H9 (cell line): ENCODE measurements at regions not wholly inside any gene's neighbourhood (a gene's known extent, or its start where the extent isn't known, plus 50 kb on each side); places are given as distances from the start of the nearest gene placed in this dataset.

ENCODE experiments used
- DNase-seq: peaks from one replicate; pipeline ENCODE4 v3.0.0-alpha.2; 2017
- H2AFZ ChIP-seq: one replicate; pipeline ENCODE4 v1.6.1; 2013; ENCODE audit warnings: mild to moderate bottlenecking, low read length, control low read depth, moderate library complexity
- H2AK5ac ChIP-seq: 2 replicates; pipeline ENCODE4 v1.6.1; 2013; ENCODE audit warnings: low read length, control low read depth, mixed read lengths; ENCODE audit not compliant: insufficient read length
- H2BK120ac ChIP-seq: one replicate; pipeline ENCODE4 v1.6.1; 2013; ENCODE audit warnings: low read depth, mild to moderate bottlenecking, low read length, control low read depth, inconsistent platforms; ENCODE audit not compliant: poor library complexity, severe bottlenecking
- H2BK12ac ChIP-seq: 2 replicates; pipeline ENCODE4 v1.6.1; 2013; ENCODE audit warnings: low read length, control low read depth, mixed read lengths, low read depth; ENCODE audit not compliant: insufficient read length
- H2BK15ac ChIP-seq: 2 replicates; pipeline ENCODE4 v1.6.1; 2013; ENCODE audit warnings: low read depth, low read length, control low read depth
- H2BK20ac ChIP-seq: one replicate; pipeline ENCODE4 v1.6.1; 2013; ENCODE audit warnings: low read depth, mild to moderate bottlenecking, low read length, control low read depth, inconsistent platforms; ENCODE audit not compliant: poor library complexity, severe bottlenecking
- H2BK5ac ChIP-seq: 2 replicates; pipeline ENCODE4 v1.6.1; 2013; ENCODE audit warnings: low read length, control low read depth, mixed read lengths; ENCODE audit not compliant: insufficient read length
- H3K14ac ChIP-seq: 2 replicates; pipeline ENCODE4 v1.6.1; 2013; ENCODE audit warnings: low read length, control low read depth; ENCODE audit not compliant: insufficient read depth
- H3K18ac ChIP-seq: 2 replicates; pipeline ENCODE4 v1.6.1; 2013; ENCODE audit warnings: low read depth, mild to moderate bottlenecking, mixed read lengths, low read length, control low read depth; ENCODE audit not compliant: insufficient read length
- H3K23ac ChIP-seq: 2 replicates; pipeline ENCODE4 v1.6.1; 2013; ENCODE audit warnings: low read length, control low read depth, mixed read lengths, low read depth; ENCODE audit not compliant: insufficient read length
- H3K23me2 ChIP-seq: 2 replicates; pipeline ENCODE4 v1.6.1; 2013; ENCODE audit warnings: low read depth, mild to moderate bottlenecking, mixed read lengths, low read length, control low read depth; ENCODE audit not compliant: insufficient read length, poor library complexity, severe bottlenecking
- H3K27ac ChIP-seq: 2 replicates; pipeline ENCODE4 v1.5.1; 2013; ENCODE audit warnings: low read length, control low read depth, mixed read lengths, low read depth; ENCODE audit not compliant: insufficient read length
- H3K27me3 ChIP-seq: 2 replicates; pipeline ENCODE4 v1.6.1; 2013; ENCODE audit warnings: low read length, control low read depth, inconsistent platforms; ENCODE audit not compliant: insufficient read depth
- H3K4ac ChIP-seq: 2 replicates; pipeline ENCODE4 v1.6.1; 2013; ENCODE audit warnings: low read depth, mild to moderate bottlenecking, control low read depth, inconsistent platforms, low read length, moderate library complexity
- H3K4me1 ChIP-seq: 2 replicates; pipeline ENCODE4 v1.6.1; 2013; ENCODE audit warnings: low read length, control low read depth, inconsistent platforms; ENCODE audit not compliant: insufficient read depth
- H3K4me2 ChIP-seq: 2 replicates; pipeline ENCODE4 v1.6.1; 2013; ENCODE audit warnings: low read length, control low read depth, mixed read lengths; ENCODE audit not compliant: insufficient read length, insufficient read depth
- H3K56ac ChIP-seq: 2 replicates; pipeline ENCODE4 v1.6.1; 2013; ENCODE audit warnings: low read depth, mild to moderate bottlenecking, mixed read lengths, low read length, control low read depth; ENCODE audit not compliant: insufficient read length
- H3K79me1 ChIP-seq: 2 replicates; pipeline ENCODE4 v1.6.1; 2013; ENCODE audit warnings: low read depth, mild to moderate bottlenecking, moderate library complexity, low read length, control low read depth, inconsistent platforms; ENCODE audit not compliant: insufficient read depth, poor library complexity, severe bottlenecking
- H3K79me2 ChIP-seq: 2 replicates; pipeline ENCODE4 v1.6.1; 2013; ENCODE audit warnings: low read length, control low read depth, inconsistent platforms; ENCODE audit not compliant: insufficient read depth
- H3K9ac ChIP-seq: 2 replicates; pipeline ENCODE4 v1.6.1; 2013; ENCODE audit warnings: low read length, control low read depth, mixed read lengths; ENCODE audit not compliant: insufficient read length; ENCODE audit errors: extremely low read depth
- H3K9me3 ChIP-seq: one replicate; pipeline ENCODE4 v1.6.1; 2013; ENCODE audit warnings: low read depth, low read length, inconsistent platforms; ENCODE audit not compliant: control insufficient read depth
- H3T11ph ChIP-seq: one replicate; pipeline ENCODE4 v1.6.1; 2013; ENCODE audit warnings: mild to moderate bottlenecking, low read length, control low read depth, inconsistent platforms
- H4K20me1 ChIP-seq: one replicate; pipeline ENCODE4 v1.6.1; 2013; ENCODE audit not compliant: control insufficient read depth, insufficient read length, insufficient read depth
- H4K5ac ChIP-seq: 2 replicates; pipeline ENCODE4 v1.6.1; 2013; ENCODE audit warnings: low read depth, mild to moderate bottlenecking, mixed read lengths, low read length, control low read depth; ENCODE audit not compliant: insufficient read length
- H4K8ac ChIP-seq: replicated peaks from 2 replicates; pipeline ENCODE4 v1.6.1; 2013; ENCODE audit warnings: low read length, control low read depth, mixed read lengths, low read depth; ENCODE audit not compliant: insufficient read length
- H4K91ac ChIP-seq: 2 replicates; pipeline ENCODE4 v1.6.1; 2013; ENCODE audit warnings: low read depth, mild to moderate bottlenecking, moderate library complexity, mixed read lengths, low read length, control low read depth; ENCODE audit not compliant: insufficient read length
- H3K27ac Mint-ChIP-seq, 3 experiments: 2 replicates in 2 of 3; 3 replicates in 1 of 3; pipeline ENCODE4 v1.8.0; 2020 to 2021; ENCODE audit warnings: mixed read lengths in 3 of 3, mild to moderate bottlenecking in 1 of 3, moderate library complexity in 1 of 3
- H3K27me3 Mint-ChIP-seq: 2 replicates; pipeline ENCODE4 v1.8.0; 2021; ENCODE audit warnings: low read depth, mild to moderate bottlenecking, moderate library complexity, mixed read lengths
- H3K36me3 Mint-ChIP-seq, 3 experiments: 2 replicates in 2 of 3; 3 replicates in 1 of 3; pipeline ENCODE4 v1.8.0; 2020 to 2021; ENCODE audit warnings: low read depth in 3 of 3, mixed read lengths in 3 of 3; ENCODE audit not compliant: insufficient read depth in 1 of 3
- H3K4me1 Mint-ChIP-seq, 2 experiments: 2 replicates each; pipeline ENCODE4 v1.8.0; 2020; ENCODE audit warnings: mixed read lengths in 2 of 2
- H3K4me3 Mint-ChIP-seq, 2 experiments: 2 replicates in 1 of 2; 3 replicates in 1 of 2; pipeline ENCODE4 v1.8.0; 2020 to 2021; ENCODE audit warnings: mild to moderate bottlenecking in 2 of 2, mixed read lengths in 2 of 2, moderate library complexity in 1 of 2
- H3K9me3 Mint-ChIP-seq, 2 experiments: 2 replicates in 1 of 2; 3 replicates in 1 of 2; pipeline ENCODE4 v1.8.0; 2020; ENCODE audit warnings: mild to moderate bottlenecking in 2 of 2, mixed read lengths in 2 of 2, moderate library complexity in 1 of 2
- CTCF ChIP-seq: fragments of 200-600 bp; sonication (generic); conservative IDR thresholded peaks from 3 replicates; pipeline ENCODE4 v1.8.0; 2021; ENCODE audit warnings: antibody characterized with exemption, mild to moderate bottlenecking
- WGBS: extraction: QIAGEN DNeasy Blood & Tissue Kit; methylation state at CpG from one replicate; pipeline ENCODE4 v1.1.7; 2013; ENCODE audit warnings: missing lambda C conversion rate, low lambda C conversion rate, mixed read lengths; ENCODE audit not compliant: insufficient read length; ENCODE audit errors: extremely low coverage; 5-methylcytosine and 5-hydroxymethylcytosine counted together

- Histone ChIP-seq H4K91ac (no peak overlapping the region), H2AFZ (no peak overlapping the region), H4K8ac (no peak overlapping the region), H4K20me1 (no peaks in the 10 kb centered on the region), H3K23me2 (no peaks in the 10 kb centered on the region), H2BK120ac (no peak overlapping the region), H2BK5ac (no peak overlapping the region), H3K9ac (no peak overlapping the region), H3K9me3 (no peaks in the 10 kb centered on the region), H3K23ac (no peak overlapping the region), H3K56ac (no peak overlapping the region), H3K18ac (no peak overlapping the region), H3T11ph (no peak overlapping the region), H3K4me1 (no peaks in the 10 kb centered on the region), H3K14ac (no peak overlapping the region), H3K27me3 (no peaks in the 10 kb centered on the region), H3K27ac (no peak overlapping the region), H2BK15ac (no peak overlapping the region), H3K79me2 (no peaks in the 10 kb centered on the region), H3K4me2 (no peak overlapping the region), H3K4ac (no peak overlapping the region), H2BK12ac (no peak overlapping the region), H2BK20ac (no peak overlapping the region), H3K79me1 (no peaks in the 10 kb centered on the region), H2AK5ac (no peak overlapping the region), H4K5ac (no peak overlapping the region)
- Mint-ChIP-seq H3K27me3 (peaks cover 4% of the 10 kb centered on the region), H3K4me3 (no peak overlapping the region), H3K27ac (no peak overlapping the region), H3K4me1 (peaks cover 7 to 35% of the 10 kb centered on the region in 2 experiments), H3K9me3 (peaks cover 0 to 3% of the 10 kb centered on the region in 2 experiments; a peak in 2 of 5 replicates), H3K36me3 (no peaks in the 10 kb centered on the region; a peak in 1 of 7 replicates)
- DNase-seq = peak; percentile 20
- TF ChIP-seq CTCF = no peak
- WGBS = no CpG with 5 or more reads among the region's 21 CpGs
Observed at GRCh38 chr14:101232340-101233020, 328.8 kb upstream of the DIO3 start.
